Medulla oblongata (tissue), 1 donor: ENCODE measurements at regions not wholly inside any gene's neighbourhood (a gene's known extent, or its start where the extent isn't known, plus 50 kb on each side); places are given as distances from the start of the nearest gene placed in this dataset.
"Not testable (repeated sequence)": the region's sequence is repeated elsewhere in the genome, so short reads cannot be mapped to it uniquely, and the experiment has no call there.

ENCODE experiments used
- DNase-seq: peaks from one replicate; pipeline ENCODE4 v3.0.0-alpha.2; 2015; ENCODE audit errors: extremely low spot score

DNA sequence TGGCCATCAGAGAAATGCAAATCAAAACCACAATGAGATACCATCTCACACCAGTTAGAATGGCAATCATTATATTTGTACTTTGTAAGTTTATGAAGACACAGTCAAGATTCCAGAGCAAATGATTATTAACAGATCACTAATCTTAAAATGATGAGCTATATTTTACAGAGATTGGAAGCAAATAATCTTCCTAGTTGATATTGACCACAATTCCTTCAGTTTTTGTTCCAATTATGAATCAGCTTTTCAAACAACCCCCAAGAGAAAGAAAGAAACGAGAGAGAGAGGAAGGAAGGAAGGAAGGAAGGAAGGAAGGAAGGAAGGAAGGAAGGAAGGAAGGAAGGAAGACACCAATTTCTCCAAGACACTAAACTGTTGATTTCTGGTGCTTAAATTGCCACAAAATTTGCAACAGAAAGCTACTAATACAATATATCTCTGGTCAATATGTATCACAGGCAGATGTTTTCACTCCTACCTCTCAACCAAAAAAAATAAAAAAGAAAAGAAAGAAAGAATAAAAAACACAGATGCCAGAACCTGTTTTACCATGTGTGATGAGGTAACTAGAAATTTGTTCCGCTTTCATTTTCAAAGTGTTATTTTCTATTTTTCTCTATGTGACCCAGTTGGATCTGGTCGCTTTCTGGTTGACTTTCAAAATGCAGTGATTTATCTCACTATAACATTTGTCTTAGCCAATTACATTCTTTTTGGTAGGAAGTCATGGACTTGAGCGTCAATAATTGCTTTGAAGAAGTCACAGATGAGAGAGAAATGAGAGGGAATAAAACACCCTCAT, 1609.6 kb downstream of the SI start:
- DNase-seq, result no peak

DNA sequence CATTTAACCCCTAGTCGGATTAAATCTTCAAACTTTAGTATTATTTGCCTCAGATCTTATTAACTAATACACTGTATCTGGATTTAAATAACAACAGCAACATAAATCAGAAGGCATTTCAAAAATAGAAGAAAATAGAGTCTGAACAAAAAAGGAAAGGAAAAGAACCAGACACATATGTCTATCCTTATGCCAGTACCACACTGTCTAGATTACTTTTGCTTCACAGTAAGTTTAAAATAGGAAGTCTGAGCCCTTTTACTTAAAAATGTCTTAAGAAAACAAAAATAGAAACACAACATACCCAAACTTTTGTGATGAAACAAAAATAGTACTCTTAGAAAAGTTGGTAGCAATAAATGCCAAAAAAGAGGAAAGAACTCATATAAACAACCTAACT, 1615.8 kb downstream of the SI start:
- no peak for DNase-seq

DNA sequence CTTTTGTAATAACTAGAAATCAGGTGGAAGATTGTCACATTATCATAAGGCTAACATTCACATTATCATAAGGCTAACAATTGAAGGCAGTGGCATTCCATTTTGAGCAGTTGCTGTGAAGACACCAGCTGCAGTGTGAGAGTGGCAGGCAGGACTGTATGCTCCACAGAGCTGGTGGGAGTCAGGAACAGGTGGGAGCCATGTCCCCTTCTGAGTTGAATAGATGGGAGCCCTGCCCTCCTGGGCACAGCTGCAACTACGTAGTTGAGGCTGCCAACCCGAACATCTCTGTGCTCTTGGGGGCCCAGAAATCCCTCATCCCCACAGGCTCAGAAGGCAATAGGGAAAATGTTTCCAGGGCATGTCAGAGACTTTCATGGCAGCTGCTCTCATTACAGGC, 1627.6 kb downstream of the SI start:
- DNase-seq, result no peak

DNA sequence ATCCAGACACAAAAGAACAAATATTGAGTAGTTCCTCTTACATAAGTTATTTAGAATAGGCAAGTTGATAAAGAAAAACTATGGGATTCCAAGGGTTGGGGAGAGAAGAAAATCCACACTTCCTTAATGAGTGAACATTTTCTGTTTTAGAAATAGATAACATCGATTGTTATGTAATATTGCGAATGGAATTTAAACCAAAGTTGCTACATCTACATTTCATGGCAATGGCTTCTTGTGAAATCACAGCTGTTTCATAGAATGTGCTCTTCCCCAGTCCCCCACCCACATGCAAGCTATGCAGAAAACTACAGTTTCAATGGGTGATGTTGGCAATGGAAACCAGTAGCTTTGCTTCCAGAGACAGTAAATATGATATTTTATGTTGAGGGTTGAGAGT, 1639.5 kb downstream of the SI start:
- DNase-seq, result no peak

DNA sequence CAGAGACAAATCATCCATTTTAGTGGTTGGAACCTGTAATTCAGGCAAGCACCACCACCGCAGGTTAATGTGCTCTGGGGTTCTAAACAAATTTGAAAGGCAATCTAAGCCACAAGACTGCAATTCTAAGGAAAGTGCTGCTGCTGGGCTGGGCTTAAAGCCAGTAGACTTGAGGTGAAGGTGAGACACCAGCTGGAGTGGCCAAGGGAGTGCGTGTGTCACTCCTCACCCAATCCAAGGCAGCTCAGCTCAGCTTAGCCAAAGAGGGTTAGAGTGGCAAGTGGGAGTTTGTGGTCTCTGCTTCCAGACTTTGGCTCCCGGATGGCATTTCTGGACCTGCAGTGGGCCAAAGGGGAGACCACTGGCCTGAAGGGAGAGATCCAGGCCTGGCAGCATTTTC, 1655.6 kb downstream of the SI start:
- no peak for DNase-seq

DNA sequence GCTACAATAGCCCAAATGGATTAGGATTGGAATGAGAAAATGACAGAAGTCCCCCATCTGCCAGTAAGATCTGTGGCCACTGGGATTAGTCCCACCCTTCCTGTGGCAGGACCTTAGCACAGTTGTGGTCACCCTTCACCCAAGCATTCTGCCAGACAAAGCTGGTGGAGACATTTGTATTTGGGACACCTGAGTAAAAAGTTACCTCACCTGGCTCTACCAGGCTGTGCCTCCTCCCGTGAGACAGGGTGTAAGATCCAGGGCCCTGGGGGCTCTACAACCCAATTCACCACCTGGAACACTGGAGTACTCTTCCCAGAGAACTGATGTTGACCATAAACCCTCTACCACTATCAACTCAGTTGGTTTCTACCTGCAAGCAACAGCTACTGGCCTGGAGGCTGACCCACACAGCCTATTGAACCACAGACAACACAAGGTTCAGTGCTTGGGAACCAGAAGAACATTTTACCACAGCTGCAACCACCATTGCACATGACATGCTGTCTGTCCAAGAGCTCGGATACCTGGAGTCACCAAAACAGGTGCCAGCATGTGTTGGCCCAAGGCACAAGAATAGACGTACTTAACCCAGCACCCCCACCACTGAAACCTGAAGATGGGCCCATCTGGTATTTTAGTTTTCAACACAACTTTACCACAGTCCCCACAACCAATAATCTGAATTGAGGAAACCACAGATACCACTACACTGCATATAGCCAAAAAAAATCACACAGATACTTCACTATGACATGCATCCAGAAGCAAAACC, 1686.7 kb downstream of the SI start:
- DNase-seq, result no peak

DNA sequence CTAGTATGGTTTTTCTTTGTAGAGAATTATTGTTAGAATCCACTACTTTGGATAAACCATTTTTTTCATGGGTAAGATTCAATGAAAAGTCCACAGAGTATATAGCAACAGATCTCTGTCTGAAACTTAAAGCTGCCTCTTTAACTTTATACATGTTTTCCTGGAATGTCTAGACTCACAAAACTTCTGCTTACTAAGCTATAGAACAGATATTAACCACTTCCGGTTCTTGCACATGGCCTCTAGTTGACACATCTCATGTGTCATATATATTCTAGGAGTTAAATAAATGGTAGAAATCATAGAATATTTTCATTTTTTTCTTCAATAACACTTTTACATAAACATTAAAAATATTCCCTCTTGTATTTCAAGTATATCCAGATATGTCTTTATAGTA, 1693.9 kb downstream of the SI start:
- no peak for DNase-seq

DNA sequence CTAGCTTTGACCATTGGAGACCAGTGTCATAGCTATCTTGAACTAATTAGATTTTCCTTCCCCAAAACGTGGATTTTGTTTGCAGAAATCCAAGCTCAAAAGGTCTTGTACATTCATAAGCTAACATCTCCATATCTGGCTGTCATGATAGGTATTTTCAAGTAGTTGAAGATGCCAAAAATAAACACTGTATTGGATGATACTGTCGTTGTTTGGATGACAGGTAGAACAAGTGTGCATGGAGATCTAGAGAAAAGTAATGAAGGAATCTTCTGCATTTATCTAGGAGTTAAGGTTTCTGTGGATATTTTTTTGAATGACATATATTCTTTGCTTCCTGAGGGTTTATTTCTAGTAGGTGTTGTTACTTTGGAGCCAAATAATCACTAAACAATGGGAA, 1696.1 kb downstream of the SI start:
- DNase-seq, result no peak

DNA sequence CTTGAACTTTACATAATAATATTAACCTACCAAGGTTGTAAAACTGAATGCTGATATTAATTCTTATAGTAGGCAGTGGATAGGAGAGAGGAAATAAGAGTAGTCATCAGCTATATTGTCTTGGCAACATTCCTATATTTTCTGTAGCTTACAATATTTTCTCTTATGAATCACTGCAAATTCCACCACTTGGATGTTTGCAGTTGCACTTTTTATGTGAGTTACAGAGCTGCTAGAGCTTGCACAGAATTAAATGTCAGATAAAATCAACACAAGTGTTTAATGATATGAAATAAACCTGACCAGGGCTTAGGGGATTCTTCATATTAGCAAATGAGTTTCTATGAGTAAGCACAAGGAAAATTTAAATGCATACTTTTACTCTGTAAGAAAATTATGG, 1710.1 kb downstream of the SI start:
- DNase-seq, result no peak

DNA sequence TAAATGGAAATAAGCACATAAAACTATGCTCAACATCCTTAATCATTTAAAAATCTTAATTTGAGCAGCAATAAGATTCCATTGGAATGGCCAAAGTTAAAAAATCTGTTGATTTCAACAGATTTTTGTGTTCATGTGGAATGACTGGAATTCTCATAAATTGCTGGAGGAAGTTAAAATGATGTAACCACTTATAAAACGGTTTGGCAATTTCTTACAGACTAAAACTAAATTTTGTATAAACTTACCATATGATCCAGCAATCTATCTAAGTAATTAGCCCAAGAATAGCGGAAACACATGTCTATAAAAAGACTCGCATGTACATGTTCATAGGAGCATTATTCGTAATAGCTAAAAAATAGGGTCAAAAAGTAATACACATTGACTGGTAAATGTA, 1713.6 kb downstream of the SI start:
- DNase-seq, result no peak

DNA sequence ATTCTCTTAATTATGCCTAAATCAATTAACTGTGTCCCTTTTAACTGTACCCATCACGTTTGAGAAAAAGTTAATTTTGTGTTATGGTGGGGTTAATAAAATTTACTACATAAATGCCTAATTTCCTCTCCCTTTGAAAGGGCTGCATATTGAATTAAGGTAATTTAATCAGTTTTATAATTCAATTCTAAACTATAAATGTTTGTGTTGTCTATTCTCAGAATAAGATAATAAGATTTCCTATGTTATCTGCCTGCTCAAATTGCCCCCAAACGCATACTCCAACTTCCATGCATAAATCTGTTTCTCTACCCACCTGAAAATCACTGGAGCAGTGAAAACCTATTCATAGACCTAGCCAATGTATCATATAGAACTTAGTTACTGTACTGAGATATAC, 1716.1 kb downstream of the SI start:
- no peak for DNase-seq

DNA sequence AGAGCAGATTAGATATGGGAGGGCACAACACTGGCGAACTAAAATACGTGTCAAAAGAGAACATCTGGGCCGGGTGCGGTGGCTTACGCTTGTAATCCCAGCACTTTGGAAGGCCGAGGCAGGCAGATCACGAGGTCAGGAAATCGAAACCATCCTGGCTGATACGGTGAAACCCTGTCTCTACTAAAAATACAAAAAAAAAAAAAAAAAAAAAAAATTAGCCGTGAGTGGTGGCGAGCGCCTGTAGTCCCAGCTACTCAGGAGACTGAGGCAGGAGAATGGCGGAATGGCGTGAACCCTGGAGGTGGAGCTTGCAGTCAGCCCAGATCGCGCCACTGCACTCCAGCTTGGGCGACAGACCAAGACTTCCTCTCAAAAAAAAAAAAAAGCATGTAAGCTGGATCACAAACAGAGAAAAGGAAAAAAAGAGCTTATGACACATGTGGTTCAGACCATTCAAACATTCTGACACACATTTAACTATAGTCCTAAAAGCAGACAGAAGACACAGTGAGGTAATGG, 1716.9 kb downstream of the SI start:
- DNase-seq, result not testable (repeated sequence)

DNA sequence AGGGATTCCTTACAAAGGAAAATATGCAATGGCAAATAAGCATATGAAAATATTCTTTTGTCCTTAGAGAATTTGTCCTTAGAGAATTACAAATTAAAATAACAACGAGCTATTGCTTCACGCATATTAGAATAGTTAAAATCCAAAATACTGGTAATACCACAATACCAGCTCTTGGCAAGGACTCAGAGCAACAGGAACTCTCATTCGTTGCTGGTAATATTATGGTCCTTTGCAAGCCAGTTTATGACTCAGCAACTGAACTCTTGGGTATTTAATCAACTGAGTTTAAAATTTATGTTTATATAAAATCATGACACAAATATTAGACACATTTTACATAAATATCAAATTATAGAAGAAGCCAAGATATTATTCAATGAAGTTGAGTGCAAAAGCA, 1730.4 kb downstream of the SI start:
- no peak for DNase-seq

DNA sequence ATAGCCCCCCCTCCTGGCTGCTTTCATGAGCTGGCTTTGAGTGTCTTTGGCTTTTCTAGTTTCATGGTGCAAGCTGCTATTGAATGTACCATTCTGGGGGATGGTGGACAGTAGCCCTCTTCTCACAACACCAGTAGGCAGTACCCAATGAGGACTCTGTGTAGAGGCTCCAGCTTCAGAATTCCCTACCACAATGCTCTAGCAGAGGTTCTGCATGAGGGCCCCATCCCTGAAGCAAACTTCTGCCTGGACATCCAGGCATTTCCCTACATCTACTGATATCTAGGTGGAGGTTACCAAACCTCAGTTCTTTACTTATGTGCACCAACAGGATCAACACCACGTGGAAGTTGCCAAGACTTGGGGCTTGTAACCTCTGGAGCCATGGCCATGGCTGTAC, 1742.9 kb downstream of the SI start:
- DNase-seq, result no peak

DNA sequence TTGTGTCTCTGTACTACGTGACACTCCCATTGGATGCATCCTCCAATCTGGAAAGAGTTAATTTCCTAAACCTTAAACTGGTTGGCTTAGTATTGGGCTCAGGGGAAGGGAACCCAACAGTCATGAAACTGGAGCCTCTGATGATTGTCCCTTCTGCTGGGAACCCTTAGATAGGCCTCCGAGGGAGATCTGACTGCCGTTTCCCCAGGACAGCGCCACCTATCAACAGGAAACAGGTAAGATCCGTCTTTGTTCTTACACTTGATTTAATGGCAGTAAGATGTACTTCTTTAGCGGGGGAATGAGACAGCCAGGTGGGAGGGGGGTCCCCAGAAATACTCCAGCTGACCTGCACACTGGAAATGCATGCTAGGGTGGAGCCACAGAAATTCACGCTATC, 1749.6 kb downstream of the SI start:
- DNase-seq, result no peak

DNA sequence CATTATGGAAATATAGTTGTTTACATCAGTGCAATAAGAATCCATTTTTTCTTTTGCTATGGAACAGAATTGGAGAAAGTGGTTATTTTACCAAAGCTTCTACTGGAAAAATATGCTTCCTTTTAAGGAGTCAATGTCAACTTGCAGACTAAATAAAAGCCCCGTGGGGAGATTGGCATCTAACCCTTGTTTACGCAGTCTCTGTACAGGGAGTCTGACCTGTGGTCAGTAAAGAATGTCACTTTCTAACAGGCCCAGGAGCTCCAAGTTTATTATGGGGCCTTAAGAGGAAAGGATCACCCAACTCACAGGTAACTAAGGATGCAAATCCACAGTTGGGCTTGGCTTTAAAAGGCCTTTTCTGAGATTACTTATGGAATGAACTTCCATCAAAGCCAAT, 1751.2 kb downstream of the SI start:
- no peak for DNase-seq

DNA sequence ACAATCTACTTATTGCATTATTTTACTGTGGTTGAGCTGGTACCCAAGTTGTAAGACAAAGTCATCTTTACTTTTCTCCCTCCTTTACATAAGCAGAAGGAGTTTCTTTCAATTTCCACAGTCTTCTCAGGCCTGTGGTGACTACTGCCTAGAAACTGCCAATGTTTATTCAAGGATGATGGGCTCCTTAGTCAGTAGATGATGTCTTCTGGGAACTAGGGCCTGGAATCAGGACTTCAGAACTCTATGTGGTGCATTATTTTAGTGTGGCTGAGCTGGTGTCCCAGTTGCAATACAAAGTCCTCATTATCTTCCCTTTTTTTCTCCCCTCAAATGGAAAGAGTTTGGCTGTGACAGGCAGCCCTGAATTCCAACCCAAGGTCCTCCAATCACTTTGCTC, 1762.5 kb downstream of the SI start:
- no peak for DNase-seq

DNA sequence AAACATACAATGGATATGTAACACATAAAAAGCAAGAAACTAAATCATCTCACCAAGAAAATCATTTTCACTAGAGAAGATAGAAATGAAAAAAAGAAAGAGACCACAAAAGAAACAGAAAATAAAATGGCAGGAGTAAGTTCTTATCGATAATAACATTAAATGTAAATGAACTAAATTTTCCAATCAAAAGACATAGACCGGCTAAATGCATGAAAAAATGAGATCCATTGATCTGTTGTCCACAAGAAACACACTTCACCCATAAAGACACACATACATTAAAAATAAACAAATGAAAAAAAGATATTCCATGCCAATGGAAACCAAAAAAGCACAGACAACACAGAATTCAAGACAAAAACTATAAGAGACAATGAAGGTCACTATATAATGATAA, 1771.9 kb downstream of the SI start:
- no peak for DNase-seq

DNA sequence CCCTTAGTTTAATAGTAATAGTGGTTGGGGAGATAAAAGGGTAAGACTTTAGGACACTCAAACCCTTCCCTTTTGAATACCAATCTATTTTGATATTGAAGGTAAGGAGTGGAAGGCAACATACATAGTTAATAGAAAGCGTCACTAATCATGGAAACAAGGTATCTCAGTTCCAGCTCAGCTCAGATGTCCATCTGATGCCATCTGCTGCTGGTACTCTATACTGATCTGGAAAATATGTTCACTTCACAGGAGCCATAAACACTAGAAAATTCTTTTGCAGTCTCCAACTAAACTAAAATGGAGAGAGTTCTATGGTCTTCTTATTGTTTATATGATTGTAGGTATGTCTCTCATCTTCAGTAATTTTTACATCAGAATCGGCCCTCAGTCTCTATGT, 1777.1 kb downstream of the OTOL1 start:
- DNase-seq, result no peak

DNA sequence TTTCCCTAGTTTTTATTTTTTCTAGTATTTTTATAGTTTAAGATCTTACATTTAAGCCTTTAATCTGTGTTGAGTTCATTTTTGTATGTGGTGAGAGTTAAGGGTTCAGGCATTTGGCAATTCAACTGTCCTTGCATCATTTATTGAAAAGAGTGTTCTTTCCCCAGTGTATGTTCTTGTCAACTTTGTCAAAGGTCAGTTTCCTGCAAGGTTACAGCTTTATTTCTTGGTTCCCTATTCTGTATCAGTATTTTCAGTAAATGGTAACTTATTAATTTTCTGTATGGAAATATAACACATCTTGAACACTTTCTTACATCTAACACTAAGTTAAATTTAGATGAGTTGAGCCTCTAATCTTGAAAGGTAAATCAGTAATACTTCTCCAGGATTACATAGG, 1770.1 kb downstream of the OTOL1 start:
- no peak for DNase-seq

DNA sequence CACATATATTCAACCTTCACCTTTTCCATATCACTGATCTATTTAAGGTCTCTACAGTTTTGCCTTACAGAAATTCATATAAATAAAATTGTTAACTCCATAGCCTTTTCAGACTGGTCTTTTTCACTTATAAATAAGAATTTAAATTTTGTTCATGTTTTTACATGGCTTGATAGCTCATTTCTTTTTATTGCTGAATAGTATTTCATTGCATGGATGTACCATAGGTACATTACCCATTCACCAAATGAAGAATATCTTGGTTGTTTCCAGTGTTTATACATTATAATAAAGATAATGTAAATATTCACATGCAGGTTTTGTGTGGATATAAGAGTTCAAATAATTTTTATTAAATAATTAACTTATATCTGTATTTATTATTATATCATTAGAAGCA, 1765.0 kb downstream of the OTOL1 start:
- no peak for DNase-seq

DNA sequence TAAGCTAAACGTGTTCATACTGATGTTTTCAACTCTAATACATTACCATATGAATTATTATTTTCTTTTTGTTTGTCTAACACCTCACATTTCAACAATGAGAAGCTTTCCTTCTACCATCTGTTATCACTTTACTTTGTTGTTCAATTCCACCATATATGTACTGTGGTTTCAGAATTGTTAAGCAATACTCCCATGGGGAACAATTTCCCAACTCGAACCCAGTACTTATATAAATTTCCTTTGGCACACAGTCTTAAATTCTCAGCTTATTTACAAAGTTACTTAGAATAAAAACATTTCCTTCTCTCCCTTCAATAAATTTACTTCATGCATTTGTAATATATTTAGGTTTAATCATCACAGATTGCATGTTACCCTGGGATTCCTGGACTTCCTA, 1764.4 kb downstream of the OTOL1 start:
- no peak for DNase-seq

DNA sequence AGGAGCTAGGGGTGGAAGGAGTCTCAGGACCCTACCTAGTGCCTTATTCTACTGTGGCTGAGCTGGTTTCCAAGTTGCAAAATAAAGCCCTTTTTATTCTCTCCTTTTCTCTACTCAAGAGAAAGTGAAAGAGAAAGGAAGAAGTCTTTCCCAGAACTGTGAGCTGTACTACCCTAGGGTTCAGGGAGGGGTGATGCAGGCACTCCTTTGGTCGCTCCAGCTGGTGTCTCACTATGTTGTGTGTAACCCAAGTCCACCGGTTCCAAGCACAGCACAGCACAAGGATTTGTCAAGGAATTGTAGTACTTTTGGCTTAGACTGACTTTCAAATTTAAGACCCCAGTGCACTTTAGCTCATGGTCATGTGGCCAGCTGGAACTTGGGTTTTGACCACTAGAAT, 1721.7 kb downstream of the OTOL1 start:
- DNase-seq, result no peak
